Left renal cortex interstitium (tissue), 4 donors: ENCODE measurements at regions not wholly inside any gene's neighbourhood (a gene's known extent, or its start where the extent isn't known, plus 50 kb on each side); places are given as distances from the start of the nearest gene placed in this dataset.
"Not testable (repeated sequence)": the region's sequence is repeated elsewhere in the genome, so short reads cannot be mapped to it uniquely, and the experiment has no call there.

Source experiments
- DNase-seq, 4 donors: peaks; one replicate each; pipeline ENCODE4 v3.0.0-alpha.2; 2013; ENCODE audit warnings: low read depth in 4 of 4, low spot score in 2 of 4, missing footprints in 1 of 4

- no peak for DNase-seq
Measured at GRCh38 chrX:129091097-129091496, 432.2 kb downstream of the SMARCA1 start.

- DNase-seq = no peak
Measured at GRCh38 chrX:129086802-129087201, 436.5 kb downstream of the SMARCA1 start.

- not testable (repeated sequence) for DNase-seq
Measured at GRCh38 chrX:129084291-129084690, 439.0 kb downstream of the SMARCA1 start.

GRCh38 chrX:129077424-129078170, 445.7 kb downstream of the SMARCA1 start:
- DNase-seq = no peak

GRCh38 chrX:129071390-129071789, 451.9 kb downstream of the SMARCA1 start:
- no peak for DNase-seq

GRCh38 chrX:129065895-129066294, 457.4 kb downstream of the SMARCA1 start:
- no peak for DNase-seq

- DNase-seq = no peak
Measured at GRCh38 chrX:129058405-129058804, 464.9 kb downstream of the SMARCA1 start.

GRCh38 chrX:129043138-129043537, 480.2 kb downstream of the SMARCA1 start:
- DNase-seq = no peak

GRCh38 chrX:129041319-129041718, 482.0 kb downstream of the SMARCA1 start:
- DNase-seq = no peak

- no peak for DNase-seq
Measured at GRCh38 chrX:129040124-129040523, 483.2 kb downstream of the SMARCA1 start.

- DNase-seq = no peak
Measured at GRCh38 chrX:129039176-129039575, 484.1 kb downstream of the SMARCA1 start.

- DNase-seq = no peak
Measured at GRCh38 chrX:129037389-129037788, 485.9 kb downstream of the SMARCA1 start.

- DNase-seq = no peak
Measured at GRCh38 chrX:129035180-129035579, 488.1 kb downstream of the SMARCA1 start.

- DNase-seq = no peak
Measured at GRCh38 chrX:129034196-129034595, 489.1 kb downstream of the SMARCA1 start.

GRCh38 chrX:129026202-129026601, 497.1 kb downstream of the SMARCA1 start:
- DNase-seq = no peak

GRCh38 chrX:129025376-129025775, 497.9 kb downstream of the SMARCA1 start:
- DNase-seq = no peak

GRCh38 chrX:129019412-129019811, 503.9 kb downstream of the SMARCA1 start:
- DNase-seq = no peak

GRCh38 chrX:129015381-129015780, 507.9 kb downstream of the SMARCA1 start:
- no peak for DNase-seq

- no peak for DNase-seq
Measured at GRCh38 chrX:129013574-129013973, 509.7 kb downstream of the SMARCA1 start.

- no peak for DNase-seq
Measured at GRCh38 chrX:129007631-129008030, 515.7 kb downstream of the SMARCA1 start.

GRCh38 chrX:129006491-129006890, 516.8 kb downstream of the SMARCA1 start:
- no peak for DNase-seq

GRCh38 chrX:129000797-129001196, 522.5 kb downstream of the SMARCA1 start:
- no peak for DNase-seq

- no peak for DNase-seq
Measured at GRCh38 chrX:129000018-129000417, 523.3 kb downstream of the SMARCA1 start.
